ENCODE measurements at regions not wholly inside any gene's neighbourhood (a gene's known extent, or its start where the extent isn't known, plus 50 kb on each side); places are given as distances from the start of the nearest gene placed in this dataset.

DNA sequence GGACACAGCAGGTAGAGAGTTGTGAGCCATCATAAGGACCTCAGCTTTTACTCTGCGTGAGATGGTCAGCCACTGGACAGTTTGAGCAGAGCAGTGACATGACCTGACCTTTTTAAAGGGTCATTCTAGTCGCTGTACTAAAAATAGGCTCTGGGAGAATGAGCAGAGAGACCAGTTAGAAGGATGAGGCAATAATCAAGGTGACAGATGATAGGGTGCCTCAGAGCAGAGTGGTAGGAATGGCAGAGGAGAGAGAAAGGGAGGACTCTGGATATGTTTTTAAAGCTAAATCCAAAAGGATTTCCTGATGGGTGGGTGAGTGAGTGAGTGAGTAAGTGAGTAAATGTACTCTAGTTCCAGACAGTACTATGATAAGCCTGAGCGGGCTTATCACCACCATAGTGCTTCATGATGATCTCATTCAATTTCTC, 83.6 kb upstream of the ARHGAP5 start:
- H3K4me2 ChIP-seq: no peak overlapping the region
- TF ChIP-seq, protein P1, sequence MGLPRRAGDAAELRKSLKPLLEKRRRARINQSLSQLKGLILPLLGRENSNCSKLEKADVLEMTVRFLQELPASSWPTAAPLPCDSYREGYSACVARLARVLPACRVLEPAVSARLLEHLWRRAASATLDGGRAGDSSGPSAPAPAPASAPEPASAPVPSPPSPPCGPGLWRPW (IDR thresholded peaks at IDR 0.05): no peak
- TF ChIP-seq HEYL (CRISPR knock-in tag; IDR thresholded peaks at IDR 0.05) (no peak), KDM1A (IDR thresholded peaks at IDR 0.05; ENCODE audit: low read depth) (no peak), JUNB (IDR thresholded peaks at IDR 0.05) (no peak), ZFP36 (IDR thresholded peaks at IDR 0.05; ENCODE audit: borderline replicate concordance, partially characterized antibody) (no peak), EP300 (IDR thresholded peaks at IDR 0.05) (no peak), ESRRA (IDR thresholded peaks at IDR 0.05; ENCODE audit: borderline replicate concordance, low read length) (no peak), FOXS1 (CRISPR knock-in tag; IDR thresholded peaks at IDR 0.05) (no peak), ZNF302 (CRISPR knock-in tag; IDR thresholded peaks at IDR 0.05) (no peak), ZC3H11A (IDR thresholded peaks at IDR 0.05) (no peak), CHD2 (IDR thresholded peaks at IDR 0.05; ENCODE audit: low read length, partially characterized antibody) (no peak), MAZ (IDR thresholded peaks at IDR 0.05; ENCODE audit: borderline replicate concordance, low read depth, low read length) (no peak)
- TF ChIP-seq, protein P2, sequence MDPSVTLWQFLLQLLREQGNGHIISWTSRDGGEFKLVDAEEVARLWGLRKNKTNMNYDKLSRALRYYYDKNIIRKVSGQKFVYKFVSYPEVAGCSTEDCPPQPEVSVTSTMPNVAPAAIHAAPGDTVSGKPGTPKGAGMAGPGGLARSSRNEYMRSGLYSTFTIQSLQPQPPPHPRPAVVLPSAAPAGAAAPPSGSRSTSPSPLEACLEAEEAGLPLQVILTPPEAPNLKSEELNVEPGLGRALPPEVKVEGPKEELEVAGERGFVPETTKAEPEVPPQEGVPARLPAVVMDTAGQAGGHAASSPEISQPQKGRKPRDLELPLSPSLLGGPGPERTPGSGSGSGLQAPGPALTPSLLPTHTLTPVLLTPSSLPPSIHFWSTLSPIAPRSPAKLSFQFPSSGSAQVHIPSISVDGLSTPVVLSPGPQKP (IDR thresholded peaks at IDR 0.05; ENCODE audit: low read depth, low read length): no peak
- CTCF ChIA-PET: interaction anchor here (1.0 to 1.4 kb wide), 4 partner anchors 42 to 483 kb away, joined by 3 to 4 read pairs (median 3); no protein-coding TSS in a partner anchor
- POLR2A ChIA-PET: no interaction called here
- WGBS (ENCODE audit: missing lambda C conversion rate): 85% methylated on average over 3 of the region's 3 CpGs
- peaks cover 49% of the 10 kb centered on the region for H3K4me1 ChIP-seq
- ATAC-seq (no peak), FAIRE-seq (no peak), DNase-seq (ENCODE audit: low read depth in 1 of 2, low spot score in 1 of 2) (no peak)
- H3K27ac ChIP-seq: peak overlapping the region; percentile 7 to 34; a peak in 4 of 6 replicates
- no peak overlapping the region for H3K4me3 ChIP-seq
- no peaks in the 10 kb centered on the region for H3K9me3 ChIP-seq

DNA sequence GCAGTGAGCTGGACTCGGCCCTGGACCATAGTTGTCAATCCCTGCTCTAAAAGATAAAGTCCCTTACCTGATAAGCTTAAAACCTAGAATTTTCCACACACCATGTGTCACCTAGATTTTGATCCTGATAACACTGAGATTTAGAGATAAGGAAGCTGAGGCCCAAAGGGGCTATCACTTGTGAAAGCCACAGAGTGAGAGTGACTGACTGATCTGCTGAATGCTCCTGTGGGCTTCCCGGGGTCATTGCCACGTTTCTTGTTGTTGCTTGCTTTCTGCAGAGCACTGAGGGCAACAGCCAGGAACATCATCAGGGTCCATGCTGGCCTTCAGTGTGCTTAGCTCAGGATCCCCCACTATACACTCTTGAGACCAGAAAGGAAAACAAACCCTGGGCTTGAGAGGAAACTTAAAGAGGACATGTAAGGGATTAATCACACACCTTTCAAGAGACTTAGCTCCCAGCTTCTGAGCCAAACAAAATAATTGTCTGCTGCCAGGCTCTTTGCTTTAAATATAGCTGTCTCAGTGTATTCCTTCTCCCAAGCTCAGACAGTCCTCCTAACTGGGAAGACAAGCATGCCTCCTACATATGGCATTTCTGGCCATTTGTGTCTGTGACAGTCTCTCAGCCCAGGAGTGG, 82.6 kb upstream of the ARHGAP5 start:
- no peaks in the 10 kb centered on the region for H3K9me3 ChIP-seq
- ChIA-PET CTCF (interaction anchor here (0.6 to 3.2 kb wide), 7 partner anchors 11 to 484 kb away, joined by 3 to 9 read pairs (median 3); no protein-coding TSS in a partner anchor), POLR2A (no interaction called here)
- TF ChIP-seq ESRRA (IDR thresholded peaks at IDR 0.05; ENCODE audit: borderline replicate concordance, low read length) (no peak), GATA3 (IDR thresholded peaks at IDR 0.05; ENCODE audit: borderline replicate concordance) (peak; percentile 31; the same call in 1 of the 2 replicates)
- peak overlapping the region; percentile 34 to 63; a peak in 4 of 6 replicates for H3K27ac ChIP-seq
- no peak for DNase-seq (ENCODE audit: low read depth in 1 of 2, low spot score in 1 of 2)
- H3K4me3 ChIP-seq: no peak overlapping the region
- H3K4me2 ChIP-seq: no peak overlapping the region
- ATAC-seq: peak in 1 of 2 experiments; percentile 12; a peak in 3 of 6 replicates
- WGBS (ENCODE audit: missing lambda C conversion rate): 78% methylated on average over 3 of the region's 3 CpGs
- no peak for FAIRE-seq
- peaks cover 49% of the 10 kb centered on the region for H3K4me1 ChIP-seq

- Histone ChIP-seq H3K4me1 (peaks cover 45% of the 10 kb centered on the region), H3K27ac (peak overlapping the region in 1 of 2 experiments; percentile 92; a peak in 2 of 6 replicates), H3K9me3 (no peaks in the 10 kb centered on the region), H3K4me2 (no peak overlapping the region), H3K4me3 (no peak overlapping the region)
- ChIA-PET CTCF (interaction anchor here (1.0 to 2.5 kb wide), 2 partner anchors 68 to 78 kb away, joined by 5 to 11 read pairs; no protein-coding TSS in a partner anchor), POLR2A (no interaction called here)
- ATAC-seq: no peak
- TF ChIP-seq TFCP2L1 (CRISPR knock-in tag; IDR thresholded peaks at IDR 0.05) (no peak), FOSB (CRISPR knock-in tag; IDR thresholded peaks at IDR 0.05) (no peak), TP53 (CRISPR knock-in tag; IDR thresholded peaks at IDR 0.05) (no peak), NPAS2 (CRISPR knock-in tag; IDR thresholded peaks at IDR 0.05; ENCODE audit: borderline replicate concordance) (no peak), POLR2AphosphoS2 (conservative IDR thresholded peaks at IDR 0.05; ENCODE audit: low read length) (no peak), JUNB (IDR thresholded peaks at IDR 0.05) (no peak), EHMT2 (IDR thresholded peaks at IDR 0.05; ENCODE audit: low read depth) (no peak), POLR2A (IDR thresholded peaks at IDR 0.05; ENCODE audit: low read length) (no peak)
- TF ChIP-seq, protein P2 (IDR thresholded peaks at IDR 0.05; ENCODE audit: low read depth, low read length): no peak
- DNase-seq (ENCODE audit: low read depth in 1 of 2, low spot score in 1 of 2): no peak
- WGBS (ENCODE audit: missing lambda C conversion rate): 95% methylated on average over 5 of the region's 5 CpGs
- no peak for FAIRE-seq
Observed at GRCh38 chr14:32003585-32003984, 73.5 kb upstream of the ARHGAP5 start.
